HG03039 (cell line): ENCODE measurements at regions not wholly inside any gene's neighbourhood (a gene's known extent, or its start where the extent isn't known, plus 50 kb on each side); places are given as distances from the start of the nearest gene placed in this dataset.

Experiments
- ATAC-seq: cut with Tn5 transposase; IDR thresholded peaks from one replicate; pipeline ENCODE4 v1.9.1; 2021; ENCODE audit warnings: mild to moderate bottlenecking, moderate library complexity; ENCODE audit not compliant: unreplicated experiment

DNA sequence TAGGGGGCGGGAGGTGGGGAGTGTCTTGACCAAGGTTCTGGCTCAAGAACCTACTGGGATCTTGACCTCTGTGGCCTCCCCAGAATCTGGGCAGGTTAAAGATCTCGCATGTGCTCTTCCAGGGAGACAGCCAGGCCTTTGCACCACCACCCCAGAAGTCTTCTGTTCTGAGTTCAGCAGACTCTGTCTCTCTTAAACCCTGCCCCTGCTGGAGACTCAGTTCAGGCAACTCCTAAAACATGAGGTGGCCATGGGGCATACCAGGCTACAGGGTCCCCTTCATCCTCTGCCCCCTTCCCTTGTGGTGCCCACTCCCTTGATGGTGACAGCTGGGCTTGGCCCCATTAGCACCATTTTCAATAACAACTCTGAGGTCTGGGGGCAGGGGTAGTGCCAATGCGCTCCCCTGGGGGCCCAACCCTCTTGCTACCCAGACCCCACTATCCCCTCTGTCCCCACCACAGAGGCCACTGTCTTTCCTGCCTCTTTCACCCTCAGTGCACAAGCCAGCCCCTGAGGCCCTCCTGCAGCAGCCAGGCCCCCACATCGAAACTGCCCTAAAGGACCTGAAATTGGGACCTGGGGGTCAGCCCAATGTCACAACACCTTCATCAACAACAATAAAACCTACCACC lies 132.7 kb upstream of the RUNX3 start:
- no peak for ATAC-seq

DNA sequence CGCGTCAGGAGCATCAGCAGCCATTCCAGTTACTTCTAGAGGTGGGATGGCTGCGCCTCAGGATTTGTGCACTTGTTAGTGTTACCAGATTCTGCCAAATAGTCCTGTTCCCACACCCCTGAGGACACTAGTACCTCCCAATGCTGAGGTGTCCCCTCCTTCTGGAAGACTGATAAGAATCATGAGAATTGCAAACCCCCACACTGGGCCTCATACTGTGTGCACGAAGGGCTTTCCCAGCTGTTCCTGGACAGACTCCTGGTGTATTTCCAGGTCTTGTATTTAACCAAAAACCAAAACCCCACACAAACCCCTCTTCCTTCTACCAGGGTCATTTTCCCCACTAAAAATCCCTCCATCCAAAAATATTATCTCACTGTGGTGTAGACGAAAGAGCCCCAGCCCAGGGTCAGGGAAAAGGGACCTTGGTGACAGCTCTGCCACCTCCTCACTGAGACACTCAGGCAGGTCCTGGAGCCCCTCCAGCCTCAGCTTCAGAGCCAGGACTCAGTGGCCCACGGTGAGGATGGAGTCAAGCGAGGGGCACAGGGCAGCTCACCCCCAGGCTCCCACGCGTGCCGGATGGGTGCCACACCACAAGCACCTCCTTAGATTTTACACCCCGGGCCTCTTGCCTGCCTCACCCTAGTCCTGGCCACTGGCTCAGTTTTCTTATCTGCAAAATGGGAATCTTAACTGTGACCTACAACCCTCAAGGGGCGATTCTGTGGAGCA lies 131.4 kb upstream of the RUNX3 start:
- ATAC-seq = no peak

GRCh38 chr1:25057188-25057587 lies 127.1 kb upstream of the RUNX3 start:
- ATAC-seq = no peak

DNA sequence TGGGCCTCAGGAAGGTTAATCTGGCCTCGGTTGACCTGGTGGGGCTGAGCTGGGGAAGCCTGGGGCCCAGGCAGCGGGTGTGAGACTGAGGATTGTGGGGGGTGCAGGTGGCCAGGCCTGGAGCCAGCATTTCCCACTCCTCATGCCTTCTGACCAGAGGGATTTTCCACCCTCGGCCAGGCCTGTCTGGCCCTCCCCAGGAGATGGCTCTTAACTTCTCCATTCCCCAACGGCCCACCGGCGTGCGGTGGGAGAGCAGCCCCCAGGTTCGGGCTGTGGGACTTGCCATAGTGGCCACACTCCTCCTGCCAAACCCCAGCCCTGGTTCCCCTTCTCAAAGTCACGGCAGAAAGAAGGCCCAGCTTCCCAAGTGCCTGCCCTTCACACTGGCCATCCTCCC lies 126.5 kb upstream of the RUNX3 start:
- ATAC-seq = no peak

DNA sequence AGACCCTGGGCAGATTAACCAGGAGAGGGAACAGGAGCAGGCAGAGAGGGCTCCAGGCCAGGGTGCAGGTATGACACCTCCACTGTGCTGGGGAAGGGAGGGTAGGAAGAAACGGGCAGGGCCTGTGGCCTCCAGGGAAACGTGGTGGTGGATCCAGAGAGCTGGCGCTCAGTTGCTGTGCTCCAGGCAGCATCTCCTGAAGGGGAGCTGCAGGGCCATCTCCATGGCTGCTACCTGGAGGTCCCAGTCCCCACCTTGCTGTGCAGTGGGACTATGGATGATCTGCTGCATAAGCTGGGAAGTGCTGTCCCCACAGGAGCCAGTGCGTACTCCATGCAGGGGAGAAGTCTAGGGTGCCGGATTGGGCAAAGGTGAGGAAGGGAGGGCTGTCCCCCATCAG lies 125.9 kb upstream of the RUNX3 start:
- no peak for ATAC-seq

- no peak for ATAC-seq
Measured at GRCh38 chr1:25055324-25055780, 125.3 kb upstream of the RUNX3 start.

DNA sequence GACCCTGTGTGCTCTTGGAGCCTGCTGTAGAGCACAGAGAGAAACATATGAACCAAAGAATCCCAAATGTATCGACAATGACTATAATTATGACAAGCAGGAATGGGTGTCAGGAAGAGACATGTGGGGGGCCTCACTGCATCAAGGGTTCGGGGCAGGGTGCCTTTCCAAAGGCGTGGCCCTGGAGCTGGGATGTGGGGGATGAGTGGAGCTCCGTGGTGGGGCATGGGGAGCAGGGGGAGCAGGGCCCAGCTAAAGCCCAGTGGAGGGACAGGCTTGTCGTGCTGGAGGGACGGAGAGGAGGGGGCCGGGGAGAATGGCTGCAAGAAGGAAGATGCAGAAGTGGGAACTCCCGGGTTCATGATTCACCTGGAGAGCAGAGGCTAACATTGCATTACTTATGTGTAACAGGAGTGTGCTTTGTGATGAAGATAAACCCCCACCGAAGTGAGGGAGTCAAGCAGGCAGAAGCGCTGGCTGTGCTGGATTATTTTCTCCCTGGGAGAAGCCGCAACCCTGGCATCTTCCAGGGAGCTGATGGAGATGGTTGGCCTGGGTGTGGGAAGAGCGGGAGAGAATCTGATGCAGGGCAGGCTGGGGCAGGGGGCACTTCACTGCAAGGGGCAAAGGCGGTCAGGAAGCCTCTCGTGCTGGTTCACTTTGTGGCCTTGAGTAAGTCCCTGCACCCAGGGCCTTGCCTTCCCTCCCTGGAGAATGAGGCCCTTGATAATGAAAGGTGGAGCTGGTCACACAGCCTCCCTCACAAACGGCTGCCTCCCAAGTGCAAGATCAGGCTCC lies 124.6 kb upstream of the RUNX3 start:
- ATAC-seq = no peak

DNA sequence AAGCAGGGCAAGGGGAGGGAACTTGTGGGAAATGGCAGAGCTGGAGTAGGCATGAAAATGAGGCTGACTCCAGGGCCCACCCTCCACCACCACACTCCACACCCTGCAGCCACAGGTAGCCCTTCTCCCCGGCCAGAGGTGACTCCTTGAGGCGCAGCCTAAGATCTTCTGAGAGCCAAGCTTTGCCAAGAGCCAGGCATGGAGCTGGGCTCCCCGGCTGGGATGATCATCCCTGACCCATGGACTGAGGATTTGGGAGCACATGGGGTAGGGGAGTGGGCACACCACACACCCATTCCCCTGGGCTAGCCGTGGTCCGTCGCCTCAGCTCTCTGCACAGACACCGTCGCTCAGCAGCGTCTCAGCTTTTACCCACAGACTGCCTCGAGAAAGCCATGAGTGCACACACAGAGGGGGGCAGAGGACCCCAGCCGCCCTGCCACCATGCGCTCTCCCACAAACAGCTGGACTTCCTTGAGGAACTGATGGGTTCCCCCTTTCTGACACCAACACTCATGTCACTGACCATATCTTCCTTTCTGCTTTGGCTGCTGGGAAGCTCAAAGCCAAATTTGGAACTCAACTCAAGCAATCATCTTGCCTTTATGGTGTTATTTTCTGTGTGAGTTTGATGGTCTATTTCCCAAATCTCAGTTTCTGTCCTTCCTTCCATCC lies 123.6 kb upstream of the RUNX3 start:
- ATAC-seq = no peak

- ATAC-seq = no peak
Measured at GRCh38 chr1:25051906-25052305, 121.8 kb upstream of the RUNX3 start.

DNA sequence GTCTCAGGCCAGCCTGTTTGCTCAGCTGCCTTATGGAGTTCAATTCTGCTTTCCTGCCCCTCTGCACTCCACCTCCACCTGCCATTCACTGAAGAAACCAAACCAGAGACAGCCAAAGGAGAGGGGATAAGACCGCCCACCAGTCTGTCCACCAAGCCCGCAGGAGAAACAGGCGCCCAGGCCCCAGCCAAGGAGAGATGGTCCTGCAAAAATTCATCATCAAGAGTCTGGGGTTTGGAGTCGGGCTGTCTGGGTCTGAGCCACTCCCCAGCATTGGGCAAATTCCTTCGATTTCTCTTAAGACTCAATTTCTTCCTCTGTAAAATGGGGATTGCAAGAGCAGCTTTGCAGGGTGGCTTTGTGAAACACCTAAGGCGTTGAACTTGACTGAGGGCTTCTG lies 121.4 kb upstream of the RUNX3 start:
- ATAC-seq = no peak

GRCh38 chr1:25050165-25050564 lies 120.1 kb upstream of the RUNX3 start:
- ATAC-seq = no peak

GRCh38 chr1:25049190-25049589 lies 119.1 kb upstream of the RUNX3 start:
- ATAC-seq = no peak

DNA sequence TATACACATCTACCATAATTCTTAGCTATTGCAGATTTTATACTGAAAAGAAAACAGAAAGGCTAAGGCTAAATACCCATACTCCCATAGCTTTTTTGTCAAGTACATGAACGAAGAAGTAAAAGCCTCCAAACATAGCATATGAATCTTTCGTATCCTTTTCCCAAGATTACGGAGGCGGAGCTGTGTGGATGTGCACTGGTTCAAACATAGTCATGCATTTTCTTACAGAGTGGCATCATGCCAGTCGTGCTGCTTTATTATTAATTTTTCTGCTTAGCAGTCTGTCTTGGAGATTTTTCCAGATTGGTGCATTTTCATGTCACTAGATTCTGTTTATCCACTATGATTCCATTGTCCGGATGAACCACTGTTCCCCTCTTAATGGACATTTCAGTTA lies 118.7 kb upstream of the RUNX3 start:
- ATAC-seq = no peak

DNA sequence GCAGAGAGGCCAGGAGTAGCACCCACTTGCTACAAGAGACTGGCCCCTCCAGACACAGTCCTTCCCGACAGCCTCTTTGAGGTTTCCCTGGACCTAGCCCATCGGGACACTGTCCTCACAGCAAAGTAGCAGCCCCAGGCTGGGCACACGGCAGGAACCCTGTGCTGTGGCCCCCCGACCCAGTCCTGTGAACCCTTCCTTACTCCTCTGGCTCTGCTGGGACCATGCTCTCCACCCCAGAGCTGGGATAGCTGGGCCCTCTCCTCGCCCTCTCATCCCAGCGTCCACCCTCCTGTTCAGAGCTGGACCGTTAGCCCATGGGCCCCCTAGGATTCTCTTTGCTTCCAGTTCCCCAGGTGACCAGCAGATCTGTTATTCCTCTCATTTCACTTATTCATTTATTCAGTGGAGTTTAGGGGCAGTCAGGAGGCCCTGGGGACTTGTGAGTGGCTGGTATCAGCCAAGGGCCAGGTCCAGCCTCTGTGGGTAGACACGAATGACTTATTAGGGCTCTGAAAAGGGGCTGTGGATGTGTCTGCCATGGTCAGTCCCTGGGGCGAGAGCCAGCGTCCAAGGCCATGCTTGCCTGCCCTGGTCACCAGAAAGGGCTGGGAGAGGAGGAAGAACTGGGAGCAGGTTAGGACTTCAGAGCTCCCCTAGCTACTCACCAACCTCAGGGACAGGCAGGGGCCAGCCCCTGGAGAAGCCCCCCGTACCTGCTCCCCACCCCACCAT lies 117.6 kb upstream of the RUNX3 start:
- ATAC-seq = no peak

GRCh38 chr1:25046194-25046532 lies 116.1 kb upstream of the RUNX3 start:
- no peak for ATAC-seq

- no peak for ATAC-seq
Measured at GRCh38 chr1:25045480-25046193, 115.6 kb upstream of the RUNX3 start.

- no peak for ATAC-seq
Measured at GRCh38 chr1:25043228-25043580, 113.1 kb upstream of the RUNX3 start.

DNA sequence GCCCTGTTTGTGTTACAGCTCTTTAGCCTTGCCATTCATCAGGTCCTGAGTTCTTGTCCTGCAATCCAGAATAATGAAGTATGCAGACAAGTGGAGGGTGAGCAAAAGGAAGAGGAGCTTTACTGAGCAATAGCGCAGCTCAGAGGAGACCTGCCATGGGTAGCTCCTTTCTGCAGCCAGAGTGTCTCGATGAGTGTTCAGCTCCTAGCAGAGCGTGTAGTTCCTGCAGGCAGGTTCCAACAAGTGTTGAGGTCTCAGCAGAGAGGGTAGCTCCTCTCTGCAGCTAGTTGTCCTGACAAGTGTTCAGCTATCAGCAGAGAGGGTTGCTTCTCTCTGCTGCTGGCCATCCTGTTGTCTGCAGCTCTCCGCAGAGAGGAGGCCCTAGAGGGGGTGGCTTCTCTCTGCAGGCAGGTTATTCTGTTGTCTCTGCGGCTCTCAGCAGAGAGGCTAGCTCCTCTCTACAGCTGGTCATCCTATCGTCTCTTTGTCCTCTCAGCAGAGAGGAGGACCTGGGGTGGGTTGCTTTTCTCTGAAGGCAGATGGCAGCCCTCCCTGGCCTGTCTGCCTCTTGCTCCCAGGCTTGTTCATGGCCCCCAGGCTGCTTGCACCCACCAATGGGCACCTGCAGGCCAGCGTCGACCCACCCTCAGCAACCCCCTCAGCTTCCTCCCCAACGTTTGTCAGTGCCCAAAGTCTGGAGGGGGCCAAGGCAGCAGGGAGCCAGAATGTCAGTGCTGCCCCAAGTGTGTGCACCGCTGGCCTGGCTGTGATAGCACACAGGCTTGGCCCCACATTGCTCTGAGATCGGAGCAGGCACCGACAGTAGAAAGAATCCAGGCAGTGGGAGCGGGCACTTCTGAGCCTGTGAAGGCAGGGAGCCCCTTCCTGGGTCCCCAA lies 112.5 kb upstream of the RUNX3 start:
- ATAC-seq = no peak

- ATAC-seq = no peak
Measured at GRCh38 chr1:25041916-25042315, 111.8 kb upstream of the RUNX3 start.
